Smooth muscle cell (in vitro differentiated cells): ENCODE measurements at regions not wholly inside any gene's neighbourhood (a gene's known extent, or its start where the extent isn't known, plus 50 kb on each side); places are given as distances from the start of the nearest gene placed in this dataset.
"Not testable (repeated sequence)": the region's sequence is repeated elsewhere in the genome, so short reads cannot be mapped to it uniquely, and the experiment has no call there.

Experiments used
- DNase-seq: peaks from one replicate; lab custom pipeline; 2025; ENCODE audit not compliant: unreplicated experiment; lab: John Stamatoyannopoulos, UW
- H2AFZ ChIP-seq: fragments of 200-600 bp; sonication (generic); 2 replicates; pipeline ENCODE4 v1.6.0; 2016; ENCODE audit warnings: antibody characterized with exemption, low read depth, mild to moderate bottlenecking
- H3F3A ChIP-seq: fragments of 200-600 bp; sonication (generic); 2 replicates; pipeline ENCODE4 v1.6.0; 2017; ENCODE audit warnings: antibody characterized with exemption, low read depth
- H3K27ac ChIP-seq: fragments of 200-600 bp; sonication (generic); 2 replicates; pipeline ENCODE4 v1.5.1; 2016; ENCODE audit warnings: low read depth, mild to moderate bottlenecking
- H3K27me3 ChIP-seq: fragments of 200-600 bp; sonication (generic); 2 replicates; pipeline ENCODE4 v1.6.1; 2016; ENCODE audit warnings: low read depth, mild to moderate bottlenecking
- H3K36me3 ChIP-seq: fragments of 200-600 bp; sonication (generic); 2 replicates; pipeline ENCODE4 v1.5.1; 2016; ENCODE audit warnings: low read depth
- H3K4me1 ChIP-seq: fragments of 200-600 bp; sonication (generic); 2 replicates; pipeline ENCODE4 v1.5.1; 2016; ENCODE audit warnings: low read depth
- H3K4me2 ChIP-seq: fragments of 200-600 bp; sonication (generic); 2 replicates; pipeline ENCODE4 v1.6.0; 2016; ENCODE audit warnings: mild to moderate bottlenecking
- H3K4me3 ChIP-seq: fragments of 200-600 bp; sonication (generic); 2 replicates; pipeline ENCODE4 v1.5.1; 2016; ENCODE audit warnings: mild to moderate bottlenecking
- H3K79me2 ChIP-seq: fragments of 200-600 bp; sonication (generic); 2 replicates; pipeline ENCODE4 v1.6.0; 2016; ENCODE audit warnings: low read depth, mild to moderate bottlenecking
- H3K9ac ChIP-seq: fragments of 200-600 bp; sonication (generic); 2 replicates; pipeline ENCODE4 v1.6.0; 2016; ENCODE audit warnings: low read depth
- H3K9me3 ChIP-seq: fragments of 200-600 bp; sonication (generic); replicated peaks from 2 replicates; pipeline ENCODE4 v1.5.1; 2016; ENCODE audit warnings: low read depth
- H4K20me1 ChIP-seq: fragments of 200-600 bp; sonication (generic); 2 replicates; pipeline ENCODE4 v1.6.0; 2016; ENCODE audit warnings: low read depth
- WGBS: methylation state at CpG from one replicate; pipeline ENCODE4 v1.1.7; 2016; ENCODE audit warnings: low lambda C conversion rate; 5-methylcytosine and 5-hydroxymethylcytosine counted together
- TF ChIP-seq, protein P1 (sequence below): fragments of 200-600 bp; sonication (generic); IDR thresholded peaks from 2 replicates; pipeline ENCODE4 v1.5.1; 2017; ENCODE audit warnings: borderline replicate concordance, mild to moderate bottlenecking, antibody characterized with exemption; ENCODE audit not compliant: insufficient read depth, poor library complexity, severe bottlenecking

DNA sequence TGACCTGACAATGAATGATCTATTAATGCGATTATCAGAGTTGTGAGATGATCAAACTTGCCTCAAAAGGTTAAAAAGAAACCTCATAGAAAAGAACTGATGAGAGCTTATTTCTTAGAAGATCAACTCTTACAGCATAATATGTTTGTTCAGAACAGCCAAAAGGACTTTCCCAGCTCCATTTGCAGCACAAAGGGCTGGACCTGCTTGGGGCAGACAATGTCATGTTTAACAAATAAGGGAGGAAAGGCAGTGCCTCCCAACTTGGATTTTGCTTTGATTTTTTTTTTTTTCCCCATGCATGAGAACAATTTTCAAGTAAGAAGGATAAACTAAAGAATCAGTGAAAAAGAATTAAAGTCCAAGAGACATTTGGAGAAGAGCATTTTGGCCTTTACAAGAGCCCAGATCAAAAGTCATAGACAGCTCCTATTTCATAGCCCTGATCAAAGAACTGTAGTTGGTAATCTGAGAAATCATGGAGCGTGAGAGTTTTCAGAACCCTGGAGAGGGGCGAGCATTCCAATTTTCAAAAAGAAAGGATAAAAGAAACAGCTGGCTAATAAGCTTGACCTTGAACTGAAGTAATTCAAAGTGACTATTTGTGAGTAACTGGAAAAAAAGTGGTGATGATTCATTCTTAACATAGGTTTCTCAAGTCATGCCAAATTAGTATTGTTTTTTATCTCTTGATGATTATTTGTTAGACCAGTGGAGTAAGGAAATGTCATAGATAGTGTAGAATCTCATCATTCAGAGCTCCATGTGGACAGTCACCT is 136.0 kb upstream of the CFAP20DC start:
- H3K4me3 ChIP-seq = no peak overlapping the region
- no peaks in the 10 kb centered on the region for H3K9me3 ChIP-seq
- no peaks in the 10 kb centered on the region for H3K79me2 ChIP-seq
- no peaks in the 10 kb centered on the region for H3K36me3 ChIP-seq
- no peak overlapping the region for H3K9ac ChIP-seq
- no peak overlapping the region for H3K4me2 ChIP-seq
- no peaks in the 10 kb centered on the region for H3K27me3 ChIP-seq
- TF ChIP-seq, protein P1, sequence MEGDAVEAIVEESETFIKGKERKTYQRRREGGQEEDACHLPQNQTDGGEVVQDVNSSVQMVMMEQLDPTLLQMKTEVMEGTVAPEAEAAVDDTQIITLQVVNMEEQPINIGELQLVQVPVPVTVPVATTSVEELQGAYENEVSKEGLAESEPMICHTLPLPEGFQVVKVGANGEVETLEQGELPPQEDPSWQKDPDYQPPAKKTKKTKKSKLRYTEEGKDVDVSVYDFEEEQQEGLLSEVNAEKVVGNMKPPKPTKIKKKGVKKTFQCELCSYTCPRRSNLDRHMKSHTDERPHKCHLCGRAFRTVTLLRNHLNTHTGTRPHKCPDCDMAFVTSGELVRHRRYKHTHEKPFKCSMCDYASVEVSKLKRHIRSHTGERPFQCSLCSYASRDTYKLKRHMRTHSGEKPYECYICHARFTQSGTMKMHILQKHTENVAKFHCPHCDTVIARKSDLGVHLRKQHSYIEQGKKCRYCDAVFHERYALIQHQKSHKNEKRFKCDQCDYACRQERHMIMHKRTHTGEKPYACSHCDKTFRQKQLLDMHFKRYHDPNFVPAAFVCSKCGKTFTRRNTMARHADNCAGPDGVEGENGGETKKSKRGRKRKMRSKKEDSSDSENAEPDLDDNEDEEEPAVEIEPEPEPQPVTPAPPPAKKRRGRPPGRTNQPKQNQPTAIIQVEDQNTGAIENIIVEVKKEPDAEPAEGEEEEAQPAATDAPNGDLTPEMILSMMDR = no peak
- H4K20me1 ChIP-seq = no peaks in the 10 kb centered on the region
- DNase-seq = no peak
- no peaks in the 10 kb centered on the region for H3F3A ChIP-seq
- WGBS = 76% methylated on average over 3 of the region's 3 CpGs
- H3K27ac ChIP-seq = no peak overlapping the region
- no peak overlapping the region for H2AFZ ChIP-seq
- no peaks in the 10 kb centered on the region for H3K4me1 ChIP-seq

DNA sequence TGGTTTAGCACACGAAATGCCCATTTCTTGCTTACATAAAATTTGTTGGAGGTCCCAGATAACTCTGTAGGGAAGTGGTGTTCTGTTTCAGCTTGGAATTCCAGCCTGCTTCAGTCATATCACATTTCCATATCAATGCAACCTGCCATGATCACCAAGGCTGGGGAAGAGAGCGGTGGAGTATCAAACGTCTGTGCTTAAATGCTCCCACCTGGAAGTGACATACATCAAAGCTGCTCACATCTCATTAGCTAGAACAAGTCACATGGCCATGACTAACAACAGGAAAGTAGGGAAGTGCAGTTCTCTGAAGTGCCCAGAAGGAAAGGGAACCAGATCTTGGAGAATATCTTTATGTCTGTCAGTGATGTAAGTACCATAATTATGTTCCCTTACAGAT is 130.2 kb upstream of the CFAP20DC start:
- no peak for DNase-seq
- H3K27me3 ChIP-seq = no peaks in the 10 kb centered on the region
- TF ChIP-seq, protein P1 = no peak

DNA sequence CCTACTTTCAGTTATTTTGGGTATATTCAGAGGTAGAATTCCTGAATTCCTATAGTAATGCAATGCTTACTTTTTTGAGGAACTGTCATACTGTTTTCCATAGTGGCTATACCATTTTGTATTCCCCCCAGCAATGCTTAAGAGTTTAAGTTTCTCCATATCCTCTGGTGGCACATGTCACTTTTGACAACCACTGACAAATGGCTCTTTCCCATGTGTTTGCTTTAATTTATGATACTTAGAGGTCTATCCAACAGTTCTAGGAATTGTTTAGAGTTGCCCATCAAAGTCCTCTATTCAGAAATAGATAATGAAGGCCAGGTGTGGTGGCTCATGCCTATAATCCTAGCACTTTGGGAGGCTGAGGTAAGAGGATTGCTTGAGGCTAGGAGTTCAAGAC is 128.9 kb upstream of the CFAP20DC start:
- H3K27me3 ChIP-seq = no peaks in the 10 kb centered on the region
- no peaks in the 10 kb centered on the region for H3K9me3 ChIP-seq
- H3K4me2 ChIP-seq = no peak overlapping the region
- no peaks in the 10 kb centered on the region for H4K20me1 ChIP-seq
- no peaks in the 10 kb centered on the region for H3K4me1 ChIP-seq
- no peak overlapping the region for H3K9ac ChIP-seq
- H3K4me3 ChIP-seq = no peak overlapping the region
- TF ChIP-seq, protein P1 = no peak
- no peak overlapping the region for H3K27ac ChIP-seq
- no peaks in the 10 kb centered on the region for H3F3A ChIP-seq
- no peaks in the 10 kb centered on the region for H3K79me2 ChIP-seq
- no peak for DNase-seq
- H2AFZ ChIP-seq = no peak overlapping the region
- H3K36me3 ChIP-seq = no peaks in the 10 kb centered on the region

More for the DNA sequence above, 130.2 kb upstream of the CFAP20DC start:
- H3K36me3 ChIP-seq = no peaks in the 10 kb centered on the region
- no peaks in the 10 kb centered on the region for H3K4me1 ChIP-seq
- H3K9ac ChIP-seq = no peak overlapping the region
- H4K20me1 ChIP-seq = no peaks in the 10 kb centered on the region
- no peaks in the 10 kb centered on the region for H3K79me2 ChIP-seq
- no peak overlapping the region for H3K27ac ChIP-seq
- no peak overlapping the region for H3K4me2 ChIP-seq
- H2AFZ ChIP-seq = no peak overlapping the region
- H3K9me3 ChIP-seq = no peaks in the 10 kb centered on the region
- no peak overlapping the region for H3K4me3 ChIP-seq
- WGBS = 60% methylated on average over 3 of the region's 3 CpGs
- no peaks in the 10 kb centered on the region for H3F3A ChIP-seq

DNA sequence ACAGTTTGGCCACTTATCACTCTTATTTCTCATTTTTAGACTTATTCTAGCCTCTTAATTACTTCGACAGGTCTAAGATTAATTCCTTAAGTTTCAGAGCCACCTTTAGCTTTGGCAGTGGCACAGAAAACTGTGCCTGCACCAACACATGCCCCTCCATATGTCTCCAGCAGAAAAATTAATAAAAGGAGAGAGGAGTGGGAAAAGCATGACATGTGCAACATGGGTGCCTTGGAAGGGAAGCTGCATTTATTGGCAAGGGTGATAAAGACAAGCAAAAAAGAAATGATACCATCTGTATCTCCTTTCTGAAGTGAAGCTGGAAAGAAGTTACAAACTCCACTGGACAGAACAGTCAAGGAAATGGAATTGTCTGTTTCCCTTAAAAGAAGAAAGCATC is 121.7 kb upstream of the CFAP20DC start:
- WGBS = 91% methylated on average over 1 of the region's 1 CpG
- Histone ChIP-seq H3F3A (no peaks in the 10 kb centered on the region), H3K27ac (no peak overlapping the region), H3K4me1 (no peaks in the 10 kb centered on the region), H2AFZ (no peak overlapping the region), H3K36me3 (no peaks in the 10 kb centered on the region), H3K27me3 (no peaks in the 10 kb centered on the region), H3K9me3 (no peaks in the 10 kb centered on the region), H3K4me3 (no peak overlapping the region), H4K20me1 (no peaks in the 10 kb centered on the region), H3K79me2 (no peaks in the 10 kb centered on the region), H3K9ac (no peak overlapping the region), H3K4me2 (no peak overlapping the region)
- no peak for DNase-seq
- TF ChIP-seq, protein P1 = no peak

DNA sequence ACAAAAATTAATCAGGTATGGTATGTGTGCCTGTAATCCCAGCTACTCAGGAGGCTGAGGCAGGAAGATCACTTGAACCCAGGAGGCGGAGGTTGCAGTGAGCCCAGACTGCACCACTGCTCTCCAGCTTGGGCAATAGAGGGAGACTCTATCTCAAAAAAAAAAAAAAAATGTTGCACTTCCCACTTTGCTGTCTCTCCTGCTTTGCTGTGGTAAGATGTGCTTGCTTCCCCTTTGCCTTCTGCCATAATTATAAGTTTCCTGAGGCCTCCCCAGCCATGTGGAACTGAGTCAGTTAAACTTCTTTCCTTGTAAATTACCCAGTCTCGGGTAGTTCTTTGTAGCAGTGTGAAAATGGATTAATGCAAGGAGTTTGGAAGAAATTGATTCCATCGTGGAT is 120.3 kb upstream of the CFAP20DC start:
- not testable (repeated sequence) for H3K9me3 ChIP-seq, H3K4me2 ChIP-seq, H3K36me3 ChIP-seq, H3K27ac ChIP-seq, H2AFZ ChIP-seq, H3F3A ChIP-seq, H4K20me1 ChIP-seq, DNase-seq, H3K4me3 ChIP-seq, H3K9ac ChIP-seq, H3K79me2 ChIP-seq, H3K27me3 ChIP-seq, H3K4me1 ChIP-seq
- WGBS = 89% methylated on average over 3 of the region's 3 CpGs
